Upper lobe of right lung (tissue), 1 donor: ENCODE measurements at regions not wholly inside any gene's neighbourhood (a gene's known extent, or its start where the extent isn't known, plus 50 kb on each side); places are given as distances from the start of the nearest gene placed in this dataset.

Experiments
- ATAC-seq: fragments of 200-7000 bp; cut with Tn5 transposase; one replicate; pipeline ENCODE4 v1.9.1; 2020; ENCODE audit warnings: mild to moderate bottlenecking, moderate library complexity
- DNase-seq: peaks from one replicate; pipeline ENCODE4 v3.0.0-alpha.2; 2020
- H3K27ac ChIP-seq: fragments of 200-600 bp; one replicate; pipeline ENCODE4 v1.8.0; 2022
- H3K27me3 ChIP-seq: fragments of 200-600 bp; one replicate; pipeline ENCODE4 v1.8.0; 2022; ENCODE audit warnings: mild to moderate bottlenecking
- H3K36me3 ChIP-seq: fragments of 200-600 bp; one replicate; pipeline ENCODE4 v1.8.0; 2022
- H3K4me1 ChIP-seq: fragments of 200-600 bp; one replicate; pipeline ENCODE4 v1.8.0; 2022
- H3K4me3 ChIP-seq: fragments of 200-600 bp; one replicate; pipeline ENCODE4 v1.8.0; 2022; ENCODE audit warnings: mild to moderate bottlenecking
- H3K9me3 ChIP-seq: fragments of 200-600 bp; one replicate; pipeline ENCODE4 v1.8.0; 2022
- intact Hi-C: fragments of 100-400 bp; cut with DNase I; formaldehyde crosslinking; loops from one replicate; pipeline ENCODE4 v1.11.0; 2022
- TF ChIP-seq, protein P1 (sequence below): fragments of 200-600 bp; IDR thresholded peaks from one replicate; pipeline ENCODE4 v1.8.0; 2022; ENCODE audit warnings: antibody characterized with exemption
- donor health status: DM: no; HTN: yes; CAD: no; lungs with severe emphysema.

- Histone ChIP-seq H3K9me3 (no peaks in the 10 kb centered on the region), H3K27me3 (no peaks in the 10 kb centered on the region), H3K36me3 (no peaks in the 10 kb centered on the region), H3K4me1 (no peaks in the 10 kb centered on the region), H3K4me3 (no peak overlapping the region), H3K27ac (no peak overlapping the region)
- intact Hi-C loops: no loop called here
- TF ChIP-seq, protein P1, sequence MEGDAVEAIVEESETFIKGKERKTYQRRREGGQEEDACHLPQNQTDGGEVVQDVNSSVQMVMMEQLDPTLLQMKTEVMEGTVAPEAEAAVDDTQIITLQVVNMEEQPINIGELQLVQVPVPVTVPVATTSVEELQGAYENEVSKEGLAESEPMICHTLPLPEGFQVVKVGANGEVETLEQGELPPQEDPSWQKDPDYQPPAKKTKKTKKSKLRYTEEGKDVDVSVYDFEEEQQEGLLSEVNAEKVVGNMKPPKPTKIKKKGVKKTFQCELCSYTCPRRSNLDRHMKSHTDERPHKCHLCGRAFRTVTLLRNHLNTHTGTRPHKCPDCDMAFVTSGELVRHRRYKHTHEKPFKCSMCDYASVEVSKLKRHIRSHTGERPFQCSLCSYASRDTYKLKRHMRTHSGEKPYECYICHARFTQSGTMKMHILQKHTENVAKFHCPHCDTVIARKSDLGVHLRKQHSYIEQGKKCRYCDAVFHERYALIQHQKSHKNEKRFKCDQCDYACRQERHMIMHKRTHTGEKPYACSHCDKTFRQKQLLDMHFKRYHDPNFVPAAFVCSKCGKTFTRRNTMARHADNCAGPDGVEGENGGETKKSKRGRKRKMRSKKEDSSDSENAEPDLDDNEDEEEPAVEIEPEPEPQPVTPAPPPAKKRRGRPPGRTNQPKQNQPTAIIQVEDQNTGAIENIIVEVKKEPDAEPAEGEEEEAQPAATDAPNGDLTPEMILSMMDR: no peak
- DNase-seq (no peak), ATAC-seq (no peak)
These were observed 139.5 kb upstream of the TMCO5A start for GRCh38 chr15:37794947-37795346.

DNA sequence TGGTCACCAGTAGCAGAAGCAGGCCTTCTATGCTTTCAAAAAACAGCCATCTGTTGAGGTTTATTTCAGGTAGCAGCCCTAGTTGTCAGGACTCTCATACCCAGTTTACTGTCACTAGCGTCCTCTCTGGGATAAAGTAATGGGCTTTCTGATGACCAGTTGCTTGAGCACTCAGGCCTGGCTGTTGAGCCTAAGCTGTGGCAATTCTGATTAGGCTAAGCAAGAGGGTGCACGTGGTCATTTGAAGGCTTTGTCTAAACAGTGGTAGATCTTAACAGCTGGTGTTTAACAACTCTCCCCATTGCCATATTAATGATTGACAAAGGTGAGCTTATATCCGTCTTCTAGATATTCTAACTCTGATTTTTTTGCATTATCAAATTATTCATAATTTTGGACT is 132.9 kb upstream of the TMCO5A start:
- Histone ChIP-seq H3K36me3 (no peaks in the 10 kb centered on the region), H3K4me1 (no peaks in the 10 kb centered on the region), H3K4me3 (no peak overlapping the region), H3K27me3 (no peaks in the 10 kb centered on the region), H3K9me3 (no peaks in the 10 kb centered on the region), H3K27ac (no peak overlapping the region)
- TF ChIP-seq, protein P1: no peak
- no peak for DNase-seq
- intact Hi-C loops: no loop called here
- no peak for ATAC-seq

DNA sequence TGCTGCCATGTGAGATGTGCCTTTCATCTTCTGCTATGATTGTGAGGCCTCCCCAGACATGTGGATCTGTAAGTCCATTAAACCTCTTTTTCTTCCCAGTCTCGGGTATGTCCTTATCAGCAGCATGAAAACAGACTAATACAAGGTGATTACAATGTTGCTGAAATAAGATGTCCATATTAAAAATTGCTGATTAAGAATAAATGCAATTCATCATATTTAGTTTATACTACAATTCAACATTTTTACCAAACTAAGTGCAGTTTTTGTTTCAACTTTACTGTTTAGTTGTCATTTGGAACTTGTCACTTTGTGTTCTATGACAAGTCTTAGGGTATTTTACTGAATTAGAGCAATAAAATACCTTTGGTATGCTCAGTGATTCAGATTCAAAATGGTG is 127.6 kb upstream of the TMCO5A start:
- no peak overlapping the region for H3K4me3 ChIP-seq
- no peaks in the 10 kb centered on the region for H3K4me1 ChIP-seq
- no peaks in the 10 kb centered on the region for H3K36me3 ChIP-seq
- ATAC-seq (no peak), DNase-seq (no peak)
- no peaks in the 10 kb centered on the region for H3K9me3 ChIP-seq
- no peaks in the 10 kb centered on the region for H3K27me3 ChIP-seq
- intact Hi-C loops: no loop called here
- no peak overlapping the region for H3K27ac ChIP-seq
- TF ChIP-seq, protein P1: no peak

DNA sequence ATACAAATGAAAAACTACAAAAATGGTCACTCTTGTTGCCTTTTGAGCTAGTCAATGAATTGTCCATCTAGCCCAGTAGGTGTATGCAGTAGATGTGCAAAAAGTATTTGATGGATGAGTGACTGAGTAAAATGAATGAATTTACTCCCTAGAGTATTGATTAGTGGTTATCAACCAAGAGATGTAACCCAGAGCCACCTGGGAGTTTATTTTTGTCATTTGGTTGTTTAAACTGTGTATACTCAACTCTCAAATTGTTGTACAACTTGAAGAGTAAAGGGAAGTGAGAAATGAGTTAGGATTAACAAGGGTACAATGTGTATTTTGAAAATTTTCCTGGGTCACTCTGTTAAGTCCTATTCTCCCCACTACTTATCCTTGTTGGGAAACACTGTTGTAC is 124.1 kb upstream of the TMCO5A start:
- Histone ChIP-seq H3K4me3 (no peak overlapping the region), H3K36me3 (no peaks in the 10 kb centered on the region), H3K9me3 (no peaks in the 10 kb centered on the region), H3K27ac (no peak overlapping the region), H3K27me3 (peaks cover 3% of the 10 kb centered on the region), H3K4me1 (no peaks in the 10 kb centered on the region)
- TF ChIP-seq, protein P1: no peak
- ATAC-seq (no peak), DNase-seq (no peak)
- intact Hi-C loops: no loop called here

GRCh38 chr15:37813306-37813705 is 121.1 kb upstream of the TMCO5A start:
- DNase-seq: no peak
- Histone ChIP-seq H3K4me3 (no peak overlapping the region), H3K9me3 (no peaks in the 10 kb centered on the region), H3K36me3 (no peaks in the 10 kb centered on the region), H3K27me3 (peaks cover 8% of the 10 kb centered on the region), H3K27ac (no peak overlapping the region), H3K4me1 (no peaks in the 10 kb centered on the region)
- intact Hi-C loops: no loop called here
- TF ChIP-seq, protein P1: no peak
- no peak for ATAC-seq

DNA sequence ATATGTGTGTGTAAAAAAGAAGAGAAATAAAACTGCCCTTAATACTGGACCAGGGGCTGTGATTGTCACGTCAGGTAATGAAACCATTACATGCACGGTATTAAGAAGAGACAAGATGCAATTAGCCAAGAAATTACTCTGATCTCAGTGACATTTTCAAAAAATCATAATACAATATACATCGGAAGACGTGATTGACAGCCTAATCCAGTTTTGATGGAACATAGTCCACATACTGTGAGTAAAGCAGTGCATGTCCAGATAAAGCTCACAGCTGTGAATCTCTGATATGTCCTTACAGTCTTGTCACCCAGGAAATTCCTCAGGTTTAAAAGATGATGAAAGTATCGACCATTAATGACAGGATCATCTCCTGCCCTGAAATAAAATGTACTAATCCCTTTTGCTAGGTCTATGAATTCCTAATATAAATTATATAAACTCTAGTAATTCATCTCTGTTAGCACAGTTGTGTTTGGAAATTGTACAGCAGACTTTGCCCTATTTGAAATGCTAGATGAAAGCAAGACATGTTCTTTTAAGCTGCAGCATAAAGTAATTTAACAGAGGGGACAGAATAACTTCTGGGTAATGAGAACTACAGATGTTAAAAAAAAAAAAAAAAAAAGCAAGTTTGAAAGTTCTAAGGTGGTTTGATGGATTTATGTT is 119.5 kb upstream of the TMCO5A start:
- Histone ChIP-seq H3K27me3 (peaks cover 8% of the 10 kb centered on the region), H3K9me3 (no peaks in the 10 kb centered on the region), H3K27ac (no peak overlapping the region), H3K4me3 (no peak overlapping the region), H3K4me1 (no peaks in the 10 kb centered on the region), H3K36me3 (no peaks in the 10 kb centered on the region)
- TF ChIP-seq, protein P1: no peak
- intact Hi-C loops: no loop called here
- ATAC-seq: no peak
- DNase-seq: no peak
